Left renal pelvis (tissue), 4 donors: ENCODE measurements at regions not wholly inside any gene's neighbourhood (a gene's known extent, or its start where the extent isn't known, plus 50 kb on each side); places are given as distances from the start of the nearest gene placed in this dataset.
"Not testable (repeated sequence)": the region's sequence is repeated elsewhere in the genome, so short reads cannot be mapped to it uniquely, and the experiment has no call there.

Experiments used
- DNase-seq, 4 donors: peaks; one replicate each; pipeline ENCODE4 v3.0.0-alpha.2; 2013; ENCODE audit warnings: low read depth in 4 of 4, low spot score in 3 of 4

DNA sequence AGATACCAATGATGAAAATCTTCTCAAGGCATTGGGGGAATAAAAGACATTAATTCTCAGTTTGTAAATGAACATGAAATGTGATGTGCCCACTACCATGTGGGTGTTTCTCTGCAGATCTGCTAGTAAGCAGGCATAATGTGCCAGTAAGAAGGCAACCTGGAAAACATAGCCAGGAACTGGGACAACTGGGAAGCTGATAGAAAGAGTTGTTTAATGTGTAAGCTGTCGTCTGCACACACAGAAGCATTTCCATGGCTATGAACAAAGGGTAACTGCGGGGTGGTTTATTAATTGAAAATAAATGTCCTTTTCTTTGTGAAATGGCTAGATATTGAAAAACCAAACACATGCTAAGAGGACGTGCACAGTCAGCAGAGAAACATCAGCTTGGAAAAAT is 52.0 kb downstream of the ZC3H11B start:
- no peak for DNase-seq

DNA sequence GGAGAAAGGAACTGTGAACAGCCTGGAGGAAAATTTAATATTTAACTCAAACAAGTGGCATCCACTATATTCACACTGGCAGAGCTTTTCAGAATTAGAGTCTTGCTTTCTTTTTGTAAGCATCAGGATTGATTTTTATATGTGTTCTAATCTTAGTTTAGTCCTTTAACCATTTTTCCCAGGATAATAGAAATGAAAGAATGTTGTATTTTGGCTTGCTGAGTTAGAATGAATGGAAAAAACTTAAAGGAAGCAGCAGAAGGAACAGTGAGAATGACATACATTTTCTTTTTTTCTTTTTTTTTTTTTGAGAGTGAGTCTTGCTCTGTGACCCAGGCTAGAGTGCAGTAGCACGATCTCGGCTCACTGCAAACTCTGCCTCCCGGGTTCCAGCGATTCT is 53.0 kb downstream of the ZC3H11B start:
- no peak for DNase-seq

DNA sequence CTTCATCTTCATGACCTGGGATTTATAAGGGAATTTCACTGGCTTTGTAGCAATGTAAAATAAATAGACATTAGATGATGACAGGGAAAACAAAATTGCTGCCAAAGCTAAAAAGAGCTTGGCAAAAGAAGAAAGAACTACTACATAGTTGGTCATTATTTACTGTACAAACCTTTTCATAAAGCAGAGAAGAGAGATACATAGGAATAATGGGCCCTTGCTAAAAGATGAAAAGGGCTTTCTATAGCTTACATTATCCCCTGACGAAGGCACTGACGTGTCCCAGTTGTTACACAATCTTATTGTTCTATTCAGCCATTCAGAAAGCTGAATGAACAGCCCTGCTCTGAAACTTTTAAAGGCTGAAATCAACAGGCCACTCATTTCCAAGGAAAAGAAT is 57.1 kb downstream of the ZC3H11B start:
- peak in 1 of 4 donors; percentile 12 for DNase-seq

DNA sequence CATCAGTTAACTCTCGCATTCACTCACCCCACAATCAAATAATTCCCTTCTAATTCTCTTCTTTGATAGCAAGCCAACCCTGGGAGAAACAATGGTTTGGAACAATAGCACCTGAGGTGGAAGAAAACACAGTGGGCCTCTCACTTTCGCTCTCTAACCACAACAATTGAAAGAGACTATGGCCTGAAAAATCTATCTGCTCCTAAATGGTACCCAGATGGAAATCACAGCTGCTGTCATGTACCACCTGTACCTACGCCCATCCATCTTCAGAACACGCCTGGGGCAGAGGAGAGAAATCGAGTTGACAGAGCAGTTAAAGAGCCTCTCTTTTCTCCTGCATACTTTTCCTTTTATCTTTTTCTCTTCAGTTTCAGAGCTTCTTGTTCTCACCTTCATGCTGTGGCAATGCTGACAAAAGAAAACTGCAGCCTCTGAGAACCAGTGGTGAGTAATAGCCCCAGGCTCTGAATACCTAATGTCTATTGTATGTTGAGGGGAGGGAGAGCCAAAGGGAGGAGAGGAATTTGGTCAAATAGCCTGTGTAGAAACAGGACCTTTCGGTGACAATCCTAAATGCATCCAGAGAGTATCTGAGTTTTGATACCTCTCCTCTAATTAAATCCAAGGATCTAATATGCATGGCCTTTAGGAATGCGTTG is 57.7 kb downstream of the ZC3H11B start:
- DNase-seq: no peak

DNA sequence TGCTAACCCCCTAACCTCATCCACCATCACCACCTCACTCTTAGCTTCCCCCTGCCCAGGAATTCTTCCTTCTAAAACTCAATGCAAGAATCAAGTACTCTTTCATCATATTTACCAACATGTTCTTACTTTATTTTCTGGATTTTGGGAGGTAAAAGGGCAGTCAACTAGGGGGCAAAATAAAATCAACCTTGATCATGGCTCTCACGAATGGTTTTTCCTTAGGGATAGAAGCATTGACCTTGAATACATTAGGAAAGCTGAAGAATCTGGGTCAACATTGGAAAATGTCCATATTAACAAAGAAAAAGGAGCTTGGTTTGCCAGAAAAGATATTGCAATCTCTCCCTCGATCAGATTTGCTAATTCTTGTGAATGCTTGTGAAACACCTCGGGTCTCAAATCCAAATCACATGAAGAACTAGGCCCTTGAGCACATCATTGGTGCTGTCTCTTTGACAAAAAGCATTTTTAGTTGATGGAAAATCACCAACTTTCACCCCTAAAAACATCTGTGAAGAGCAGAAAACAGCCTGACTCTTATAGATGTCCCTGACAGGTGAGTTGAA is 58.9 kb downstream of the ZC3H11B start:
- DNase-seq: no peak

DNA sequence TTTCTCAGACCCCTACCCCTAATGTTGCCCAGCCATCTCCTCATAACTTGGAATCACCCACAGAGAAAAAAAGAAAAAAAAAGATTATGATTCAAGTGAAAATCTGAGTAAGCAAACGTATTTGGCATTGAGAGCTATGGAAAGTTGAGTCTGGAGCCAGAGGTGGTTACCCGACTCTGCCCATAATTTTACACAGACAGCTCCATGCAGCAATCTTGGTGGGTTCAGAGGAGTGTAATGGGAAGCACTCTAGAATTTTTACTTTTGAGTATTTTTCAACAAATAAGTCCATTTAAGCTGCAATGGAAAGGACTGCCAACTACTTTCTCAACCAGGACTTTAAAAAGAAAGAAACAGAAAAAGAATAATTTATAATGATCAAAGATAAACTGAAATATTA is 62.7 kb downstream of the ZC3H11B start:
- DNase-seq: no peak

DNA sequence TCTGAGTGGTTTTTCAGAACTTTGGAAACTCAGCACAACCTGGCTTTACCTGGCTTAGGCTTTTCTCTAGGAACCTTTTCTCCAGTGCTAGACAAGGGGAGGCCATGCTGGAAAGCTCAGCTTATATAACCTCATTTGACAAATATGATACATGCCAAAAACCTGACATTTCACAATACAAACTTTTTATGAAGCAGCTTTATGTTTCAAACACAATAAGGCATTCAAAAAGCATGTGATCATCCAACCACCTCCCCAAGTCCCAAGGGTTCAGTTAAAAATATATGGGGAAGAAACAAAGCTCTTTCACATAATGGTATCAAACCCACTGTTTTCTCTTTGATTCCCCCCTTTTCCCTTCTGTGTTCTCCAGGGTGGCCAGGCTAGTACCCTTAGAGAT is 63.7 kb downstream of the ZC3H11B start:
- DNase-seq: no peak

DNA sequence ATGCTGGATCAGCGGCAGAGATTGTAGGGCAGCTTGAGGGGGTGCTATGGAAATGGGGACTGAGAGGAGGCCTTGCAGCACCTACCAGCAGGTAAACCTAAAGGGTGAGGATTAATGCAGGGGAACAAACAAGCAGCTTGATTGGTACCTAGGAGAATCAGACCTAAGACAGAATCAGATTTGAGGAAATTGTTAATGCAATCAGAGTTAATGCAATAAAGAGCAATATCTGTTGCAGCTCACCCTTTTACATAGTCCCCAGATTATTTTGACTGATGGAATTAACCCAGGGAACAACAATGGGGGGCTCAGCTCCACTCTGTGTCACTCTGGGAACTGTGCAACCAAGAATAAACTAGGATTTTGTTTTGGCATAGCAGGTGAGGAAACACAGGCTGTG is 64.5 kb downstream of the ZC3H11B start:
- no peak for DNase-seq

DNA sequence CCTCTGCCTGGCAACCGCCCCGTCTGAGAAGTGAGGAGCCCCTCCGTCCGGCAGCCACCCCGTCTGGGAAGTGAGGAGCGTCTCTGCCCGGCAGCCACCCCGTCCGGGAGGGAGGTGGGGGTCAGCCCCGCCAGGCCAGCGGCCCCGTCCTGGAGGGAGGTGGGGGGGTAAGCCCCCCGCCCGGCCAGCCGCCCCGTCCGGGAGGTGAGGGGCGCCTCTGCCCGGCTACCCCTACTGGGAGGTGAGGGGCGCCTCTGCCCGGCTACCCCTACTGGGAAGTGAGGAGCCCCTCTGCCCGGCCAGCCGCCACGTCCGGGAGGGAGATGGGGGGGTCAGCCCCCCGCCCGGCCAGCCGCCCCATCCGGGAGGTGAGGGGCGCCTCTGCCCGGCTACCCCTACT is 67.1 kb downstream of the ZC3H11B start:
- not testable (repeated sequence) for DNase-seq

DNA sequence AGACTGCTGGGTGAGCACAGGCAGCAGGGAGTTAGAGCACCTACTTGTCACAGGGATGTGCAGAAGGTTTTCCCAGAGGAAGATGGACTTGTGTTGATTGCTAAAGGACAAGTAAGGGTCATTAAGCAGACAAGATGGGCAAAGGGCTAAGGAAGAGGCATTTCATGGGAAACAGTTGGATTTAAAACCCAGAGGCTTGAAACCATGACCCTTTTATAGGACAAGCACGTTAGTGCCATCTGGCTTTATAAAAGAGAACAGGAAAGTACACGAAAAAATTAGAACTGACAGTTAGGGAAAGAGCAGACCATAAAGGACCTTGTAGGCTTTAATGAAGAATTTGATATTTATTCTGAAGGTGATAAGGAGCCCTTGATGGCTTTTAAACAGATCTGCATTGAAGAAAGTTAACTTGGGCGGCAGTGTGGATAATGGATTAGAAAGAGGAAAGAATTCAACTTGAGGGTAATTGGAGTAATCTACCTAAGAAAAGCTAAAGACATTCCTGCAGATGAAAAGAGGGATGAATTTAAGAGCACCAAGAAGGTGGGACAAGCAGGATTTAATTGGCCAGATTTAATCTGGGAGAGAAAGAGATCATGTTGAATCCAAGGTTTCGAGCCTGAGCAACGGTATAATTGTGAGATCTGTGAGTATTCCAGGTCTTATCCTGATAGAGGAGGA is 68.6 kb downstream of the ZC3H11B start:
- no peak for DNase-seq

DNA sequence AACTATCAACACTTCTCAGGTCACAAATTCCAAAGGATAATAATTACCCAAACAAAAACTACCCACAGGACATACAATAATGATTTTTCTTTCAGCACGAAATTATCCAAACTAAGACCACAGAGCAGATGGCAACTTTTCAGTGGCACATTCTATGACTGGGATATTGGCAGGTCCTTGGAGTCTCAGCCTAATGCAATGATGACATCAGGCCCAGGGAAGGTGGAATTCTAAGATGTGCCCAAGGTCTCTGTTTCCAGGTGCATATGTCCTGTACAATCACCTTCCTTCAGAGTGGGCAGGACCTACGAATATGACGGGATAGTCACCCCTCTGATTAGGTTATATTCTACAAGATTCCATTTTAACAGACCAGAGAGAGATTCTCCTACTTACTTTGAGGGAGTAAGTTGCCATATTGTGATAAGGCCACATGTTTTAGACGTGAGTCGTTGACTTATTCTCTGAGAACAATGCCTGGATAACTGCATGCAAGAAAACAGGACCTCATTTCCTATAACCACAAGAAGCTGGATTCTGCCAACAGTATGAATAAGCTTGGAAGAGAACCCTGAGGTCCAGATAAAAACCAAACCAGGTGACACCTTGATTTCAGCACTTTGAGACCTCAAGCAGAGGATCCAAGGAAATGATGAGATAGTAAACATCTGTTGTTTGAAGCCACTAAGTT is 69.9 kb downstream of the ZC3H11B start:
- DNase-seq: no peak

DNA sequence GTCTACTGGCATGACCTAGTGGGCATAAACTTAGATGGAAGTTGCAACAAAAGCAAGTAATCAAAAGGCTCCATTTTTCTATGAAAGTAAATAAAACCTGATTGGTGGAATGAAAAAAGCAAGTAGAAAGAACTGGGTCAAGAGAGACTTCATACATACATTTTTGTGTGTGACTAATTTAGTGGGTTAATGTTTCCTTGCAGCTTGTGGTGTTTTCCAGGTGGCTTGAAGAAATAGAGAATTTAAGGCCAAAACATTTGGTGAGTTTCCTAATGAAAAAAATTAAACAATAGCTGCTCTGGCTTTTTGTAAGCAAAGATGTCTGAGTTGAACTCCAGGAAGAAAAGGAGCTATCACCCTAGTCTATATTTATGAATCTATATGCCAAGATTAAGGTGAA is 71.0 kb downstream of the ZC3H11B start:
- no peak for DNase-seq

DNA sequence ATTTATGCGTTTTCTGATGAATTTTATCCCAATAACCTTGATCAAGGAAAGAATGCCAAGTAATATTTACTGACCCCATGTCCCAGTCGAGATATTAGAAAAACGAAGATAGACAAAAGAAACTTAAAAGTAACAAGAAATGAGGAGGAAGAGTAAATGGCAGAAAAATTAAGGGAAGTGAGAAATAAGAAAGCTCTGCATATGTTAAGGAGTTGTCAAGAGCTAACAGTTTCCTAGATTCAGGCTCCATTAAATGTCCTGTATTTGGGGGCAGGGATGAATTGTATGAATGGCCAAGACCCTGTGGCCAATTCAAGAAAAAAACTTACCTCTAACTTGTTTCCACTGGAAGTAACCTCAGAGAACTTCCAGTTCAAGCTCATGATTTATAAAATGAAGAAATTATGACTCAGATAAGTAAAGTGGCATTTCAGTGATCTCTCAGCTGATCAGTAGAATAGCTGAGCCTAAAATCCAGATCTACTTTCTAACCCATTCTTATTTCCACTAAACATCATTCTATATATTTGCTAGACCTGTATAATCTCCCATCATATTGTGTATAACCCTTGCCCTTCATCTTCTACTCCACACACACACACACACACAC is 73.2 kb downstream of the ZC3H11B start:
- no peak for DNase-seq

DNA sequence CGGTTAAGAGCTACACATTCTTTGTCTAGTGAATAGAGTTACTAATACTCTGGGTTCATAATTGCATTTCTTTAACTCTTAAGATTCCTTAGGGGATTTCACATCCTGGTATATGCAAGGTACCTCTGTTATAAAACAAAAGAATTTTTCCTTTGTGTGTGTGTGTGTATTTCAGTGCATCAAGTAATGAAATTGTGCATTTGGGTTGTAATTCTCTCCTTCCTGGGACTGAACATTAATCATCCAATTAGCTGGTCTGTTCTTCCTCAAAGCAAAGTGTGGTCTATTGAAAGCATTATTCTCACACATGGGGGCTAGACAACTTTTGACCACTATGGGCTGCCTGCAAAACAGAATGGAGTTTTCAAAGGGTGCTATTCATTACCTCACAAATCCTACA is 74.0 kb downstream of the ZC3H11B start:
- DNase-seq: no peak

DNA sequence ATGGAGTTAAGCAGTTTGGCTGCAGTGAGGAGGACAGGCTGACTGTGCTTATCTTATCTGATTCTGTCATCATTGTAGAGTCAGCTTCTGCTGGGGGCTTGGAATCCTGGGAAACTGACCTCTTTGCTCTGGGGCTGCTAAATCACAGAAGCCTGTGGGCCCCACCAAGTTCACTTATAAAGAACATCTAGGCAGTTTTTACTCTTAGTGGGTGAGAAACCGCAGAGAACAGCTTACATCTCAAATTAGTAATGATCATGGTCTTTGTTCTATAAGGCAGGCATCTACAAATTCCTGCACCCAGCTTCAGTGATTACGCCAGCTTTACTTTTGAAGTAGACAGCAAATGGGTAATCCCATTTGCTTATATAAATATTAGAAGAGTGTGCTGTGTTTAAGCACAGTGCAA is 75.7 kb downstream of the ZC3H11B start:
- no peak for DNase-seq

DNA sequence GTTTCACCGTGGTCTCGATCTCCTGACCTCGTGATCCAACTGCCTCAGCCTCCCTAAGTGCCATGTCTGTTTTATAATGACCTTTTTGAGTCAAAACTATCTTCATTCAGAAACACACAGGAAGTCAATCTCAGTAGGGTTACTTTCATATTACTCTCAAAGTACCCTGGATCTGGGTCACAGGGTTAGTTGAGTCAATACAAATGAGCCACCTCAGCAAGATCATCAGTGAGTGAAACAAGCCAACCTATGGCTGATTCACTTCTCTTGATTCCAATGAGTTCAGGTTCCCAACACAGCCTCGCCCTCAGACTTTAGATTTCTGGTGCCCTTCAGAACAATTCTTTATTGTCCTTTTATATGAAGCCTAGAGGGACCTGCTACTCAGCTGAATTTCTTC is 76.9 kb downstream of the ZC3H11B start:
- no peak for DNase-seq

DNA sequence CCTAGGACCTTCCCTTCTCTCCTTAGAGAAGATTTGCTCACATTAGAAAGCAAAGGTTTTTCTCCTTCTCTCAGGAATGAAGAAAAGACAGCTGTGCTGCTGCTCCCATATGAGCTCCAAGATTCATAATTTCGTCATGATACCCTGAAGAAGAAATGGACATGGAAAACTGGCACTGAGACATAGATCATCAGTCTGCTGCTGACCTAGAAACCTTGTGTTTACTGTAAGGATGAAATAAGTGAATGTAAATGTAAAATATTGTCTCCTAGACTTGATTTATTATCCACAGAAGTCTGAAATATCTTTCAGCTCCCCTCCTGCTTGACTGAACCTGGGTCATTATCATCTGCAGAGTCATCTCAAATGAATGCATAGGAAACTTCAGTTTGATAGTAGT is 77.9 kb downstream of the ZC3H11B start:
- DNase-seq: no peak

DNA sequence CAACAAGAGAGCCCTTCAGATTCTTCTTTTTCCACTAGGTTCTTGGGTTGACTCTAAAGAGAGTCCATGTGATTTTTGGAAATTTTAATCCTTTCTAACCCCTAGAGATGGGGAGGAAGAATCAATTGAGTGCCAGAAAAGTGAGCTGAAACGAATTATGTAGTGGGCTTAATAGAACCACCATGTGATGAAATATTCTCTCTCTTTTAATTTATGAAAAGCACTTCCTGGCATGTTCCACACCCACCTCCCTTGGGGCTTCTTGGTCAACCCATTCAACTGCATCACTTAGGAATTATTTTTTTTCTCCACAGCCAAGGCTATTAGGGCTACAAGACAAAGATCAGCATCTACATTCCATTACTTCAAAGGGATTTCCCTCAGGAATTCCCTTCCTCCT is 79.6 kb downstream of the ZC3H11B start:
- DNase-seq: no peak

DNA sequence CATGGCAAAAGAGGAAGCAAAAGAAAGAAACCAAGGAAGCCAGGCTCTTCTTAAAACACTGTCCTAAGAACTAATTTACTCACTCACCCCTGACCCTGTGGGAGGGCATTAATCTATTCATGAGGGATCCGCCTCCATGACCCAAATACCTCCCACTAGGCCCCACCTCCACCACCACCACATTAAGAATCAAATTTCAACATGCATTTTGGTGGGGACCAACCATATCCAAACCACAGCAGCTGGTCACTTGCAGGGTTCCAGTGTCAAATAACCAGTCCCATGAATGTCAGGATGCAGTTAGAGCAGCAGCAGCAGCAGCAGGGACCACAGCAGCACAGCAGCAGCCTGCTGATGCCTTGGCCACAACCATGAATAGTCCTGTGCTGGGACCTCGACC is 83.8 kb downstream of the ZC3H11B start:
- no peak for DNase-seq

DNA sequence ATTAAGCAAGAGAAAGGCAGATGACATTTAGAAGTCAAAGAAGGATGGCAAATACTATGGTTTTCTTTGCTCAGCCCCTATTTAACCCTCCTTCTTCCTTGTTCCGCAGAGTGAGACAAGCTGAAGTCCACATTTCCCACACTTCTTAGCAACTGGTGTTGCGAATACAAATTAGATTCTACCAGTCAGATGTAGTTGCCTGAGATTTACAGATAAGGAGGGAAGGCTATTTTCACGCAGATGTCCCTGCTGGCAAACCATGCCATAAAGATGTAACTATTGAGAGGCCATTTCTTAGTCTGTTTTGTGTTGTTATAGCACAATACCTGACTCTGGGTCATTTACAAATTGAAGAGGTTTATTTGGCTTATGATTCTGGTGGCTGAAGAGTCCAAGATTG is 84.3 kb downstream of the ZC3H11B start:
- DNase-seq: no peak

DNA sequence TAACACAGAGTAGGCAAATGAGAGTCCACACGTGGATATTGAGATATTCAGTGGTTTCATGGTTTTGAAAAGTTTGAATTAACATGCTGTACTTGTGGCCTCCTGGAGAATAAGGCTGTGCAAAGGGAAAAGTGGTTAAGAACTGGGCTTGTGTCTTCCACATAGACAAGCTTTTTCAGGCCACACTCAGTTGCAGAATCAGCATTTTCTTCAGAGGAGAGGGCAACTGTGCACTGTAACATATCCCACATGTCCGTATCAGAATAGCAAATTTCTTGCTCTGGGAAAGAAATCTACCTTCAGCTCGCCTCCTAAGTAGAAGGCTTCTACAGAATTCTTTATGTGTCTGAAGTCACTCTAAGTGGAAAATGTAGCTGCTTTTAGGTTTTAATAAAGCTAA is 84.9 kb downstream of the ZC3H11B start:
- no peak for DNase-seq
